NCI-H524 treated with DMSO at 0.1 percent for 48 hours (cell line): ENCODE measurements at regions not wholly inside any gene's neighbourhood (a gene's known extent, or its start where the extent isn't known, plus 50 kb on each side); places are given as distances from the start of the nearest gene placed in this dataset.
A peak's percentile ranks its signal among the peaks of the same experiment; 100 is the strongest.
"Not testable (repeated sequence)": the region's sequence is repeated elsewhere in the genome, so short reads cannot be mapped to it uniquely, and the experiment has no call there.

Source experiments
- DNase-seq: peaks from one replicate; lab custom pipeline; 2025; lab: John Stamatoyannopoulos, UW

DNA sequence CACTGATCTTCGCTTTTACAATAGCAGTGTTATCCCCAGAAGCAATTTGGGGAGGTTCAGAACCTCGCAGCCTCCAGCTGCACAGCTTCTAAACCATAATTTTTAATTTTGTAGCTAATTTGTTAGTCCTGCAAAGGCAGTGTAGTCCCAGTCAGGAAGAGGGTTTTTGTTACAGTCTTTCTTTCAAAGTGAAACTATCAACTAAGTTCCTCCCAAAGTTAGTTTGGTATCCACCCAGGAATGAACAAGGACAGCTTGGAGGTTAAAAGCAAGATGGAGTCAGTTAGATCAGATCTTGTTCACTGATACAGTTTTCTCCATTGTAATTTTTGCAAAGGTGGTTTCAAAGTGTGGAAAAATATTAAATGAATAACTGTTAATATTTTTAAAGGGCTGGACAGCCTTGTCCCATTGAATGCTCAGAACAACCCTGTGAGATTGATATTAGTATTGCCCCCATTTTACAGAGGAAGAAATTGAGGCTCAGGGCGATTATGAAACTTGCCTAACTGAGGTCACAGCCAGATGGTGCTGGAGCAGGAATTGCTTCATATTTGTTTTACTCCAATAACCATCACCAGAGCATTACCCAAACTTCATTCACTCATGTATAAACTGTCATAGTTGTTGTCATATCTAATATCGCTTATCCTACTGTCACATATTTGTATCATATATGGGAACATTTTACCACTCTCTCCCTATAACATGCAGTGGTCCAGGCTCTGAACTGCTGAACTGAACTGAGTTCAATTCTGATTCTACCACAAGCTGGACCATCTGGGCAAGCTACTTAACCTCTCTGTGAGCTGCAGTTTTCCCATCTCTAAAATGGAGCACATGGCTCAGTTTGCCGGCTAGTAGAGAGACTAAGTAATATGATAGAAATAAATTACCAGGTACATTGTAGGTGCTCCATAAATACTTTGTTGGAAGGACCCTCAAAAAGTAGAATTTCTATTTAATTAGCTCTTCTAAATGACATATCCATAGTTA is 213.8 kb downstream of the BCAS1 start:
- no peak for DNase-seq

DNA sequence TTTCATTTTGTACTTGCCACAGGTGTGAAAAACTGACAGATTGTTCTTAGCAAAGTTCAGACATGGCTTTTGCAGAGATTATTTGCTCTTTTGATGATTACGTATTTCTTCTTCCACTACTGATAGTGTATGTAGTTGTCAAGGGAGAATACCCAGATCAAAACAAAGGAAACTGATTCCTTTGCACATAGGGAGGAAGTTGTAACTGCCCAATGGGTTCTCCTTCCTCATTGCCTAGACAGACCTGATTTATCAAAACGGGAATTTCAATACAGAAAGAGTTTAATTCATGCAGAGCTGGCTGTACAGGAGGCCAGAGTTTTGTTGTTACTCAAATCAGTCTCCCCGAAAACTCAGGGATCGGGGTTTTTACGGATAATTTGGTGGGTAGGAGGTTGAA is 214.7 kb downstream of the BCAS1 start:
- DNase-seq, result no peak

DNA sequence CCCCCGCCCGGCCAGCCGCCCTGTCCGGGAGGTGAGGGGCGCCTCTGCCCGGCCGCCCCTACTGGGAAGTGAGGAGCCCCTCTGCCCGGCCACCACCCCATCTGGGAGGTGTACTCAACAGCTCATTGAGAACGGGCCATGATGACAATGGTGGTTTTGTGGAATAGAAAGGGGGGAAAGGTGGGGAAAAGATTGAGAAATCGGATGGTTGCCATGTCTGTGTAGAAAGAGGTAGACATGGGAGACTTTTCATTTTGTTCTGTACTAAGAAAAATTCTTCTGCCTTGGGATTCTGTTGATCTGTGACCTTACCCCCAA is 215.8 kb downstream of the BCAS1 start:
- not testable (repeated sequence) for DNase-seq

DNA sequence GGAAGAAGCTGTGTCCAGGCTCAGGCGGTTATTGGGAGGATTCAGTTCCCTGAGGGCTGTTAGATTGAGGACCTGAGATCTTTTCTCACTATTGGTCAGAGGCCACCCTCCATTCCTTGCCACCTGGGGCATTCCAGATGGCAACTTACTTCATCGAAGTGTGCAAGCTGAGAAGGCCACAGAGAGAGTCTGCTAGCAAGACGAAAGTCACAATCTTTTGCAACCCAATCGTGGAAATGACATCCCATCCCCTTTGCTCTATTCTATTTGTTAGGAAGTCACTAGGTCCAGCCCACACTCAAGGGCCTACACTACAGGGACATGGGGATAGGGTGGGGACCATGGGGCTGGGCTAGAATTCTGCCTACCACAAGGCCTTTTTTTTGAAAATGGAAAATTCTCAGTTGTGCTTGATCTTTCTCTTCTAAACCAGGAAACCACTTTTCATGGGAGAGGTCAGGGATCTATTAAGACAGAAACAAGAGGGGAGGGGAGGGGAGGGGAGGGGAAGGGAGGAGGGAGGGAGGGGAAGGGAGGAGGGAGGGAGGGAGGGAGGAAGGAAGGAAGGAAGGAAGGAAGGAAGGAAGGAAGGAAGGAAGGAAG is 217.2 kb downstream of the BCAS1 start:
- peak; percentile 65 for DNase-seq

DNA sequence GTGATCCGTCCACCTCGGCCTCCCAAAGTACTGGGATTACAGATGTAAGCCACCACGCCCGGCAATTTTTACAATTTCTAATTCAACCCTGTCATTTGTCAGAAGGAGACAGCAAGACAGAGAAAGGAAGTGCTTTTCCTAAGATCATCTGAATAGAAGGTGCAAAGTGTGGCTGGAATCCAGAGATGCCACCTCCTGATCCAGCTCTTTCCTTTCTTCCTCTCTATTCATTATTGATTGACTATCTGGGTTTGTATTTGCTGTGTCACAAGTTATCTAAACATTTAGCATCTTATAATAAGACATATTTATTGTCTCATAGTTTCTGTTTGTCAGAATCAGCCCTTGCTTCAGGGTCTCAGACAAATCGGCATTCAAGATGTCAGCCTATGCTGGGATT is 217.7 kb downstream of the BCAS1 start:
- no peak for DNase-seq

DNA sequence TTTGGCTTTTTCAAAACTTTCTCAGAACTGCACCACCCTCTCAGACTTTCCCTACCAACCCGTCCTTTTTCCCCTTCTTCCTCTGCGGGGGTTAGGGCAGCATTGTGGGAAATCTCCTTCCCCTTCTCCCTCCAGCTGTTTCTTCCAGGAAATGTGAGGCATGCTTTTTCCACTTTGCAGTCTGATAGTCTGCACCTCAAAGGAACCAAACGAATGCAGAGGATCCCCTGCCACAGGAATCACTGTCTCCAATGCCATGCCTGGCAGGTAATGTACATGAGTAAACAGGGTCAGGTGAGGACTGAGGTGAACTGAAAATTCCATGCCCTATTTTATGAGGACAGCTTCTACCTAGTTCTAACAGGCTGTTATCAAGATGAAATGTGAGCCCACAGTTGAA is 218.4 kb downstream of the BCAS1 start:
- DNase-seq, result no peak

DNA sequence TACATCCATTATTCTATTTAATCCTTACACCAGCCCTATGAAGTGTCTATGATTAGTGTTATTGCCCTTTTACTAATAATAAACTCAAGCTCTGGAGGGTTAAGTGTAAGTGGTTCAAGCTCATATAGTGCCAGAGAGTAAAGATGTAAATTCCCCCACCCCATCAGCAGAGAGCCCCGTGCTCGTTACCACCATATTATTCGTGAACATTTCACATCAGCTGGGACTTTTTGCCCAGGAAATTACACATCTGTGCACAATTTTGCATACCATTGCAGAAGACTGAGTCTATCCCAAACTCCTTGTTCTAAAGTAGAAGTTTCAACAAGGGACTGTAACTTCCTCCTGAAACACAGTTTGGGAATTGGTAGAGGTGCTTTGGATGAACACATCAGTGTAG is 220.1 kb downstream of the BCAS1 start:
- no peak for DNase-seq

DNA sequence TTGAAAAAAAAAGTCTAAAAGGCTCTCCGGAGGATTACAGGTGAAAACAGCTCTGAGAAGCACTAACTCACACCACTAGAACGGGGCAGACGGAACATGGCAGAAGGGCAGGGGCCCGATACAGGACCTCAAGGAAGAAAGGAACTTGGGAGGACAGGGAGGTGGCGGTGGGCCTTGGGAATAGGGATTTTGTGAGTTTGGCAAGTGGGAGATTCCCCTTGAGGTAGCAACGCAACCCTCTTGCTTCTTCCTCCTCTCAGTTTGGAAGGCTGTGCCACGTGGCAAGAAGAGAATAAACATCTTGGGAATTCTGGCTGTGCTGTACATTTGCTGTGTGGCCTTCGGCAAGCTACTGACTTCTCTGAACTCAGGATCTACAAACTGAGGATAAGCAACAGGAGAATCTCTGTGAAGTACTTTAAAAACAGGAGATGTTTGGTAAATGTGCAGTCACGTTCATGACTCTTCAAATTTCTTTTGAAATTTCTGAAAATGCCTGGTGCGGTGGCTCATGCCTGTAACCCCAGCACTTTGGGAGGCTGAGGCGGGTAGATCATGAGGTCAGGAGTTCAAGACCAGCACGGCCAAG is 220.8 kb downstream of the BCAS1 start:
- DNase-seq, result no peak

DNA sequence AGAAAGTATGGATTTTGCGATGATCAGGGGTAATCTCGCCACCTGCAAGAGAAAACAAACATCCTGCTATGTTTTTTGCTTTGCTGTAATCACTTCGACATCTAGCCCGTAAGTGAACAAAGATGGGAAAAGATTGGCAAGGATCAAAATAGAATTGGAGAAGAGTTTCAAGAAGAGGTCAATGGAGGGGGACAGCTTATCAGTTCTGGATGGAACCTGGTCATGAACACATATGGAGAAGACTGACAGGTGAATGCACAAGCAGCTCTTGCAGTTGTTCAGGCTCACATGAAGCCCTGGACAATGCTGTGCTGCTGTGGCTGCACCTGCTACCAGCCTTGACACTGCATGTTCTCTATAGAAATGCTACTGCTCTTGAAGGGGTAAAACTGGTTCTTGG is 222.1 kb downstream of the BCAS1 start:
- no peak for DNase-seq

DNA sequence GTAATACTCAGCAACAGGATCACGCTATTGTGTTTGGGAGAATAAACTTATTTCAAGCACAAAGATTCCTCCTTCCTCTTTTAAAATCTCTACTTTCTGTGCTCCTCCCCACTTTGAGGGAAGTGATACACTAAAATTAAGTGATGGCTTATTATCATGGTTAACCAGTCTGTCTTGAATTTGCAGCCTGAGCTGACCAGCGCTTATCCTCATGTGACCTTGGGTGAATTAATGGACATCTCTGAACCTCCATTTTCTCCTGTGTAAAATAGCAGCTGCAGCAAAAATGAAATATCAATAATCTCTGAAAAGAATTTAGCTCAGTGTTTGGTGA is 222.6 kb downstream of the BCAS1 start:
- no peak for DNase-seq

DNA sequence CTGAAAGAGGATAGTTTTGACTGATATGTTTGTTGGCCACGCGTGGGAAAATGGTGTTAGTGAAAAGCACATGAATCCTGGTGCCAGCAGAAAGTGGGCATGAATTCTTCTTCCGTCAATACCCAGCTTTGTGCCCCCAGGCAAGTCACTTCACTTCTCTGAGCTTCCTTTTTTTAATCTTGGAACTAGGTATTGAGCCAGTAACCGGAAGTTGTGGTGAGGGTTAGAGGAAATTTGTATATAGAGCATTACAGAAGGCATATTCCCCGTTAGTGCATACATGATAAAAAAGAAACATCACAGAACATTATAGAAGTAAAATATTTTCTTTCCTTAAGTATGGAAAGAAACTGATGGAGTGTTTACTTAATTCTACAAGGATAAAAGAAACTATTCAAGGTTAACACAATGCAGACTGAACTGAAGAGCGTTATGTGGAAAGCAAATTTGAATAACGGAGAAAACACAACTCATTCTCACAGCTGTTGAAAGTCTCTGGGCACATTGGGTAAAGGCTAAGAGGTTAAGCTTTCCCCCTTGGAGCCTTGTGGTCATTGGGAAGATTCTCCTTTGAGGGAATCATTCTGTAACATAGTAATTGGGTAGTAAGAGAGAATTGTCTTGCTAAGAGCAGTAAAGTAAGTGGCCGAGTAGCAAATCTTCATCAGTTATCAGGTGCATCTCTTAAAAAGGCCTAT is 223.1 kb downstream of the BCAS1 start:
- DNase-seq, result no peak

DNA sequence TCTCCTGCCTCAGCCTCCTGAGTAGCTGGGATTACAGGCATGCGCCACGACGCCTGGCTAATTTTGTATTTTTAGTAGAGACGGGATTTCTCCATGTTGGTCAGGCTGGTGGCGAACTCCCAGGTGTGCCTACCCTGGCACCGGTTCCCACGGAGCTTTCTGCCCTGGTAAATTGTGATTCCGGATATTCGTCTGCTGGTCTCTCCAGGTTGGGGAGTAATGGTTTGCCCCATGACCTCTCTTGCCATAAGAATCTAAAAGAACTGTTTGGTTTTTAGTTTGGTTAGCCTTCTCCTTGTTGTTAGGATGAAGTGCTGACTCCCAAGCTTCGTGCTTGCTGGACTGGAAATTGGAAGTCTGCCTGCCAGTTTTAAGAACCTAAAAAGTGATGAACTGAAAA is 223.8 kb downstream of the BCAS1 start:
- DNase-seq, result no peak

DNA sequence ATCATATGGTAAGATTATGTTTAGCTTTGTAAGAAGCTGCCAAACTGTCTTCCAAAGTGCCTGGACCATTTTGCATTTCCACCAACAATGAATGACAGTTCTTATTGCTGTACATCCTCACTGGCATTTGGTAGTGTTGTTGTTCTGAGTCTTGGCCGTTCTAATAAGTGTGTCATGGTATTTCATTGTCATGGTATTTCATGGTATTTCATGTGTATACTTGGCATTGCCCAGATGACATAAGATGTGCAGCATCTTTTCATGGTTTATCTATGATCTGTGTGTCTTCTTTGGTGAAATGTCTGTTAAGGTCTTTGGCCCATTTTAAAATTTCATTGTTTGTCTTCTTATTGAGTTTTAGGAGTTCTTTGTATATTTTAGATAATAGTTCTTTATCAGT is 224.4 kb downstream of the BCAS1 start:
- no peak for DNase-seq

DNA sequence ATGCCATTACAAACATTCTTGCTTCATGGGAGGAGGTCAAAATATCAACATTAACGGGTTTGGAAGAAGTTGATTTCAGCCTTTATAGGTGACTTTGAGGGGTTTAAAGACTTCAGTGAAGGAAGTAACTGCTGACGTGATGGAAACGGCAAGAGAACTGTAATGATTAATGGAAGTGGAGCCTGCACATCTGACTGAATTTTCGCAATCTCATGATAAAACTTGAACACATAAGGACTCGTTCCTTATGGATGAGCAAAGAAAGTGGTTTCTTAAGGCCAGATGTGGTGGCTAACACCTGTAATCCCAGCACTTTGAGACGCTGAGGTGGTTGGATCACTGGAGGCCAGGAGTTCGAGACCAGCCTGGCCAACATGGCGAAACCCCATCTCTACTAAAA is 226.1 kb downstream of the BCAS1 start:
- DNase-seq, result no peak

DNA sequence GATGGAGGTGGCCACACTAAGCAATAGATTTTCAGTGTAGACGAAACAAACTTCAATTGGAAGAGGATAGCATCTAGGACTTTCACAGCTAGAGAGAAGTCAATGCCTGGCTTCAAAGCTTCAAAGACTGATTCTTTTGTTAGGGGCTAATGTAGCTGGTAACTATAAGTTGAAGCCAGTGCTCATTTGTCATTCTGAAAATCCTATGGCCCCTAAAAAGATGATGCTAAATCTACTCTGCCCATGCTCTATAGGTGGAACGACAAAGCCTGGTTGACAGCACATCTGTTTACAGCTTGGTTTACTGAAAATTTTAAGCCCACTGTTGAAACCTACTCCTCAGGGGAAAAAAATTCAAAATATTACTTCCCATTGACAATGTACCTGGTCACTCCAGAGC is 226.7 kb downstream of the BCAS1 start:
- no peak for DNase-seq

DNA sequence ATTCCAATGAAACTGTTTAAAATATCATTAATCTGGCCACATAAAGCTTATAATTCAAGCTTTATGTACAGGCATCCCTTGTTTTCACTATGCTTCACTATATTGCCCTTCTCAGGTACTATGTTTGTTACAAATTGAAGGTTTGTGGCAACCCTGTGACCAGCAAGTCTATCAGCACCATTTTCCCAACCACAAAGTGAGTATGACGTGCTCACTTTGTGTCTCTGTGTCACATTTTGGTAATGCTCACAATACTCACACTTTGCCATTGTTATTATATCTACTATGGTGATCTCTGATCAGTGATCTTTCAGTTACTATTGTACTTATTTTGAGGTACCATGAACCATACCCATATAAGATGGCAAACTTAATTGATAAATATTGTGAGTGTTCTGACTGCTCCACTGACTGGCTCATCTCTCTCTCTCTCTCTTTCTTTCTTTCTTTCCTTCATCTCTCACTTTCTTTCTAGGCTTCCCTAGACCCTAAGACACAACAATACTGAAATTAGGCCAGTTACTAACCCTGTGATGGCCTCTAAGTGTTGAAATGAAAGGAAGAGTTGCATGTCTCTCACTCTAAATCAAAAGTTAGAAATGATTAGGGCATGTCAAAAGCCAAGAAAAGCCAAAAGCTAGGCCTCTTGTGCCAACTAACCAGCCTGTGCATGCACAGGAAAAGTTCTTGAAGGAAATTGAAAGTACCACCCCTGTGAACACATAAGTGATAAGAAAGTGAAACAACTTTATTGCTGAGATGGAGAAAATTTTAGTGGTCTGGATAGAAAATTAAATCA is 227.9 kb downstream of the BCAS1 start:
- no peak for DNase-seq

DNA sequence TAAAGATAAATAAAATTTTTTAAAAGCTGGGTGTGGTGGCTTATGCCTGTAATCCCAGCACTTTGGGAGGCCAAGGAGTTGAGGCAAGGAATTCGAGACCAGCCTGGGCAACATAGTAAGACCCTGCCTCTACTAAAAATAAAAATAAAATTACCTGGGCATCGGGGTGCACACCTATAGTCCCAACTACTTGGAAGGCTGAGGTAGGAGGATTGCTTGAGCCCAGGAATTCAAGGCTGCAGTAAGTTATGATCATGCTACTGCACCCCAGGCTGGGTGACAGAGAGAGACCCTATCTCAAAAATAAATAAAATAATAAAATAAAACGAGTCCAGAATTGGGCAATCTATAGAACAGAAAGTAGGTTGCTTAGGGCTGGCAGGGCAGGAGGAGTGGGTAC is 228.7 kb downstream of the BCAS1 start:
- no peak for DNase-seq

DNA sequence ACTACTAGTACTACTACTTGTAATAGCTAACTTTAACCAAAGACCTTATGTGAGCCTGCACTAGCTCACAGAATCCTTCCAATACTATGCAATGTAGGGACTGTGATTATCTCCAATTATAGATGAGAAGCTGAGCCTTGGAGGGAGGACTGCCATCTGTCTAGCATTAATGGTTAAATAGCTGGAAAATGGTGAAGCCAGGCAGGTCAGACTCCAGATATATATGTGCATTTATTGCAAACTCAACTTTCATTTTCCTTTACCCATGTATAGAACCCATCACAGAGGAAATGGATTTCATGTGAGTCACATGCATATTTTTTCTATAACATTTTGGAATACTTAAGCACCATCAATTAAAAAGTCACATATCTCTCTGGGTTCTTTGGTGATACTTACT is 229.9 kb downstream of the BCAS1 start:
- no peak for DNase-seq

DNA sequence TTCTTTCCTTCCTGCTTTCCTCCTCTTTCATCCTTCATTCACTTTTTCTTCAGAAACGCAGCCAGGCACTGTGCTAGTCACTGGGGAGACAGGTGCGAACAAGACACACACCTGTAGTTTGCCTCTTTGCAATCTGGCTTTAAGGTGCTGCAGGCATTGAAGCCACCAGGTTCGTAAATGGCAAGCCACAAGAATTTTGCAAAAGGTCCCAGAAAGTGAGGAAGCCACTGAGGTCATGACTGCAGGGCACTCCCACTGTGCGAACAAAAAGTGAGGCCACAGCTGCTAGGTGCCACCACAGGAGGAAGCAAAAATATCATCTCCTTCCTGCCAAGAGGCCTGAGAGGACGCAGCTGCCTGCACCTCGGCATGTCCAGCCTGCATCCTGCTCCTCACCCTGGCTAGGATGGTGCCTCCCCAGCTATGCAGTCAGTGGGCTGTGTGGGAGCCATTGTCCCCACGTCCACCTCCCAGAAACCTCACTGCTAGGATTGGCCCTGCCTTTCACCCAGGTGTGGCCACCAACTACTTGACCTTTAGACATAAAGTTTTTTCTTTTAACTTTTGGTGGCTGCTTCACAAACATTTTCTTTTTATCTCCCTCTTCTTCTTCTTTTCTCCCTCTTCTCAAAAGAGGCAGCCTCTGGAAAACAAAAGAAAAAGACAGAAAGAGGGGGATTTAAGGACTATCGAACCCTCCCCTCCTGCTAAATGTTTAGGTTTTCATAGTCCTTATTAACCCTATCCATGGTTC is 230.8 kb downstream of the BCAS1 start:
- DNase-seq, result no peak

DNA sequence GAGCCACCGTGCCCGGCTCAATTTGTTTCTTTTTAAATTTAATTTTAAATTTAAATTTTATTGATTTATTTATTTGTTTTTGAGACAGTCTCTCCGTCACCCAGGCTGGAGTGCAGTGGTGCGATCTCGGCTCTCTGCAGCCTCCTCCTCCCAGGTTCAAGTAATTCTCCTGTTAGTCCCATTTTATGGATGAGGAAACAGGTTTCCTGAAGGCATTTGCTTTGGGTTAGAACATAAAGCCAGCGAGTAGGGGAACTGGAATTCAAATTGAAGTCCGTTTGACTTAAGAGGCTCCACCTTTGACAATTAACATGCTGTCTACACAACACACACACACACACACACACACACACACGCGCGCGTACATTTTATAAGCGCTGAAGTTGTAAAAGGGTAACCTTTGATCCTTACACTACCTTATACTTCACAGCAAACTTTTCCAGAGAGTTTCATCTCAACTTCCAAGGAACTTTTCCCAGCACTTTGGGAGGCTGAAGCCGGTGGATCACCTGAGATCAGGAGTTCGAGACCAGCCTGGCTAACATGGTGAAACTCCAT is 232.0 kb downstream of the BCAS1 start:
- no peak for DNase-seq
